GM12874 (cell line): ENCODE measurements at regions not wholly inside any gene's neighbourhood (a gene's known extent, or its start where the extent isn't known, plus 50 kb on each side); places are given as distances from the start of the nearest gene placed in this dataset.

Source experiments
- TF ChIP-seq, protein P1 (sequence below): IDR thresholded peaks from 2 replicates; pipeline ENCODE4 v1.5.1; 2011; ENCODE audit warnings: low read depth, mild to moderate bottlenecking, control low read depth, low read length, moderate library complexity; ENCODE audit not compliant: insufficient read depth

DNA sequence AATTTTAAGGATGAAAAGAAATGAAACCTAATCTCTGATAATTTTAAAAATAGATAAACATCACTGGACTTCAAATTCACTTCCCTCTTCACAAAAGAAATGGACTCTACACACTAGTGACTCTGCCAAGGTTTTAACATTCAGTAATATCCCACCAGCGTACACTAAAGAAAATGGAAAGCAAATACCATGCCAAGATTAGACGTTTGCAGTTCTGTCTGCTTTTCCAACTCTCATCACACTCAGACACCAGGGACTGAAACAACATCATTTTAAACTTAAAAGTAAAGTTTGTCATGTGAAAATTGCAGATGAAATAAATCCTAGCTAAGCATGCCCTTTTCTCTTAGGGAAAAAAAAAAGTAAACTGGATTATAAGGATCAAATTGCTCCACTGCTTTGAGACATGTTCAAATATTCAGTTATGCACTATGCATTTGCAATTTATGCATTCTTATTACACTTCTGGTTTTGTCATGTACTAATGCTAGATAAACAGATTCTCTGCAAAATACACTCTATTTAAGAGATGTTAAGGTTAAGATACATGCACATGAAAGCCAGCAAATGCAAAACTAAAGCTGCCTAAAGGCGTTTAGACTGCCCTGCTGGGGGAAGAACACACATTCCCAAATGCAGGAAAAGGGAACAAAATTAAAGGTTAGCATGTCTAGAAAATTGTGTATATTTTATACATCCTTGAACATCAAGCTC, 534.4 kb upstream of the EPHA5 start:
- TF ChIP-seq, protein P1, sequence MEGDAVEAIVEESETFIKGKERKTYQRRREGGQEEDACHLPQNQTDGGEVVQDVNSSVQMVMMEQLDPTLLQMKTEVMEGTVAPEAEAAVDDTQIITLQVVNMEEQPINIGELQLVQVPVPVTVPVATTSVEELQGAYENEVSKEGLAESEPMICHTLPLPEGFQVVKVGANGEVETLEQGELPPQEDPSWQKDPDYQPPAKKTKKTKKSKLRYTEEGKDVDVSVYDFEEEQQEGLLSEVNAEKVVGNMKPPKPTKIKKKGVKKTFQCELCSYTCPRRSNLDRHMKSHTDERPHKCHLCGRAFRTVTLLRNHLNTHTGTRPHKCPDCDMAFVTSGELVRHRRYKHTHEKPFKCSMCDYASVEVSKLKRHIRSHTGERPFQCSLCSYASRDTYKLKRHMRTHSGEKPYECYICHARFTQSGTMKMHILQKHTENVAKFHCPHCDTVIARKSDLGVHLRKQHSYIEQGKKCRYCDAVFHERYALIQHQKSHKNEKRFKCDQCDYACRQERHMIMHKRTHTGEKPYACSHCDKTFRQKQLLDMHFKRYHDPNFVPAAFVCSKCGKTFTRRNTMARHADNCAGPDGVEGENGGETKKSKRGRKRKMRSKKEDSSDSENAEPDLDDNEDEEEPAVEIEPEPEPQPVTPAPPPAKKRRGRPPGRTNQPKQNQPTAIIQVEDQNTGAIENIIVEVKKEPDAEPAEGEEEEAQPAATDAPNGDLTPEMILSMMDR, result no peak

DNA sequence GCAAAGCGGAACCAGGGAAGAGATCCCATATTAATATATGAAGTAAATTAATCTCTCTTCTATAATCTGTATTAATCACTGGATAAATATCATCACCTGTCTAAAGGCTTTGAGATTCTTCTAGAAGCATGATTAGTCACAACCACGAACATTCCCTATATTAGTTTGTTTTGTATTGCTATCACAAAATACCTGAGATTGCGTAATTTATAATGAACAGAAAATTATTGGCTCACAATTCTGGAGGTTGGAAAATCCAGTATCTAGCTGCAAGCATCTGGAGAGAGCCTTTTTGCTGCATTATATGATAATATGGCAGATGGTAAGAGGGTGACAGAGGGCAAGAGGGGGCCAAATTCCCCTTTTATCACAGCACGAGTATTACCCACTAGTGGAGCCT, 532.6 kb upstream of the EPHA5 start:
- TF ChIP-seq, protein P1, result no peak

DNA sequence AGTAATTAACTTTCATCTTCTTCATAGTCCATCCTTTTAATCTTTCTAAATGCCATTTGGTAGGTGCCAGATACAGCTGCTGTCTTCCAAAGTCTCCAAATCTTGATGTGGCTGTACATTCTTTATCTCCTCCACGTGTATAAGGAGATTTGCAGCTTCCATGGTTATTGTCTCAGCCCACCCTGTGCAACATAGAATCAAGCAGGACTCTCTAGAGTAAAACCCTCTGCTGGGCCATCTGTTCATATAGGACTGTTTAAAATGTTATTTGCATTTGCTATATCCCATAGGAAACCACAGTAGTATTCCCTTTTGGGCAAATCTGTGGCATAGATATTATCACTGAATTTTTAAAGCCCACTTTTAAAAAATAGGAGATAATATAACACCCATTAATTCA, 527.2 kb upstream of the EPHA5 start:
- TF ChIP-seq, protein P1, result no peak

DNA sequence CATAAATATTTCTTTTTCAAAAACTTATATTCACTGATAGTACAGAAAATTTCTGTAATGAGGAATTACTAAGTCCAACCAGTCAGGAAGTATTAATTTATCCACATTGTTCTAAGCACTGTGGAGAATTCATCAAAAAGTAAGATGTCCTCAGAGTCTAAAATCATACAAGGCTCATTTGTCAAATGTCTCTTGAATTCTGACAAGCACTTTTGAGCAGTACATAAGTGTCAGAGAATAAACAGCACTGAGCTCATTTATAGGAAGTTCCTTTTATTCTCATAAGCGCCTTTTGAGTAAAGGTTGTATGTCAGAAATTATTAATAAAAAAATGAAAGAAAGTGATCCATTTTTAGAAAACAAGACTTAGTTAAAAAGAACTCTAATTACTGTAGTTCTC, 523.2 kb upstream of the EPHA5 start:
- TF ChIP-seq, protein P1, result no peak

DNA sequence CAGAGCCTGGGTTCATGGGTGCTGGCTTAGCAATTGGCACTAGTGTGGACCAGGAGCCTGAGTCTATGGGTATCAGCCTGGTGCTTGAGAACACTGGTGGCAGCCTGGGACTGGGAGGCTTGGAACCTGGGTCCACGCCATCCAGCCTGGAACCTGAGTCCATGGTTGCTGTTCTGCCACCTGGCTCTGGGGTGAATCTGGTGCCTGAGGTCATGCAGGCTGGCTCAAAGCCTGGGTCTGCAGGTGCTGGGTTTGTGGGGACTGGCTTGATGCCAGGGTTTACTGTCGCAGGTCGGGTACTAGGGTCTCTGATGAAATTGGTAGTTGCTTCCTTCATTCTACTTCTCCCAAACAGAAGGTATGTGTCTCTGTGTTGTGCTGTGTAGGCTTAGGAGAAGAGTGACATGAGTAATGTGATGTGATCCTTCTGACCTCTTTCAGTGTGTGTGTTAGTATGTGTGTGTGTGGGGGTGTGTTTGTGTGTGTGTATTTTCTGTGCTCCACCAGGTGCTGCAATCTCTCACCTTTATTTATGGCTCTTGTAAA, 517.0 kb upstream of the EPHA5 start:
- TF ChIP-seq, protein P1, result no peak

DNA sequence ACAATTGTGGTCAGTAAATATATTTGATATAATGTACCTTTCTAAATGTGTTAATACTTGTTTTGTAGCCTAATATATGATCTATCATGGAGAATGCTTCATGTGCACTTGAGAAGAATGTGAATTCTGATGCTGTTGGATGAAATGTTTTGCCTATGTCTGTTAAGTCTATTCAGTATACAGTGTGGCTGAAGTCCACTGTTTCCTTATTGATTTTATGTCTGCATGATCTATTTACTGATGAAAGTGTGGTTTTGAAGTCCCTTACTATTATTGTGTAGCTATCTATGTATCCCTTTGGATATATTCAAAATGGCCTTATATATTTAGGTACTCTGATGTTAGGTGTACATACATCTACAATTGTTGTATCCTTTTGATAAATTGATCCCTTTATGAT, 515.8 kb upstream of the EPHA5 start:
- TF ChIP-seq, protein P1, result no peak

DNA sequence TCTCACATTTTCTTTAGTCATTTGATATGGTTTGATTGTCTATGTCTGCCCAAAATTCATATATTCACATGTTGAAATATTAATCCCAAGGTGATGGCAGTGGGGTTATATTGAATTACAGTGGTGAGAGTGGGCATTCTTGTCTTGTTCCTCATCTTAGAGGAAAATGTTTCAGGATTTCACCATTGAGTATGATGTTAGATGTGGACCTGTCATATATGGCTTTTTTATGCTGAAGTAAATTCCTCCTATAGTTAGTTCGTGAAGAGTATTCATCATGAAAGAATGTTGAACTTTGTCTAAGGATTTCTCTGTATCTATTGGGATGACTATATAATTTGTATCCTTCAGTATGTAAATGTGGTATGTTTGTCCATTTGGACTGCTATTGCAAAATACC, 512.3 kb upstream of the EPHA5 start:
- TF ChIP-seq, protein P1, result no peak
